ENCODE measurements at regions not wholly inside any gene's neighbourhood (a gene's known extent, or its start where the extent isn't known, plus 50 kb on each side); places are given as distances from the start of the nearest gene placed in this dataset.

- ChIA-PET CTCF (no interaction called here), POLR2A (ENCODE audit: low non-redundant PET) (no interaction called here)
- TF ChIP-seq CTCF (conservative IDR thresholded peaks at IDR 0.05; ENCODE audit: low read depth, low read length): no peak
- no peak for TF ChIP-seq EZH2 (IDR thresholded peaks at IDR 0.05; ENCODE audit: borderline replicate concordance, low read depth, low read length, poor library complexity, severe bottlenecking)
- H3K27me3 ChIP-seq (replicated peaks; ENCODE audit: insufficient read depth, low read depth, low read length, poor library complexity): no peaks in the 10 kb centered on the region
- DNase-seq (ENCODE audit: low spot score): no peak
- no peaks in the 10 kb centered on the region for H3K4me1 ChIP-seq (ENCODE audit: insufficient read depth, low read length, poor library complexity, severe bottlenecking)
- no TSS peak for BruUV-seq (replicated peaks)
- H3K9me3 ChIP-seq (ENCODE audit: low read depth, low read length, poor library complexity, severe bottlenecking): no peaks in the 10 kb centered on the region
- no peak overlapping the region for H3K27ac ChIP-seq (ENCODE audit: low read depth, low read length, poor library complexity, severe bottlenecking)
- intact Hi-C loops (cut with micrococcal nuclease; ENCODE audit: unreplicated experiment): no loop called here
- no peak overlapping the region for H3K4me3 ChIP-seq (ENCODE audit: low read depth, low read length, poor library complexity, severe bottlenecking)
- H3K36me3 ChIP-seq (ENCODE audit: insufficient read depth, low read length, poor library complexity, severe bottlenecking): no peaks in the 10 kb centered on the region
Observed at GRCh38 chr13:78087966-78088678, 169.5 kb upstream of the EDNRB start.

DNA sequence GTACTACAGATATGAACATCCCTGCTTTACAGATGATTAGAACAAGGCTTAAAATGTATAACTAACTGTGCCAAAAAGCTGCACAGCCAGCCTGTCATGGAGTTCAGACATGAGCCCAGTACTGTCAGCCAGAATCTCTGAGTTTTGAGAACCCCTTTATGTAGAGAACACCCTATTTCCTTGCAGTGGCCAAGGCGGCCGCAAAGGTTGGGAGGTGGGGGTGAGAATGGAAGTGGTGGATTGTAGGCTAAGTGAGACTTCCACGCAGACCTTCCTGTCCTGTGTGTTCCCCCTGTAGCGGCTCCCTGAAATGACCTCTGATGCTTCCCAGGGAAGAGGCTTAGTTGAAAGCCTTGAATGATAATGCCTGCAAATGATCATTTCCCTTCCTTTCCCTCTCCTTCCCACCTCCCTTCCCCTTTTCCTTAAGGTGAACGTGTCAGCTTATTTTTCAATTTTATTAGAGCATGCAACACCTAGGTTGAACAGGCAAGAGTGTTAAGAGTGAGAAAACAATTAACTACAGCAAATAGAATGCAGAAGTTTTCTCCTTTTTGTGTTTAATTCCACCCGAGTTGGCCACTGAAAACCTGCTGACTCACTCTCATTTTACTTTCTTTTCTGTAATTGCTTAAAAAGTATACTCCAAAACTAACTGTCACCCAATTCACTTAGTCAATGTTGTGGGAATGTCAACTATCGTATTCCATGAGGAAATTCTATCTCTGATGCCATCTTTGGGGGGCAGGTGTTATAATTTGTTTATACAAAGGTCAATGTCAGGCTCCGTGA is 167.0 kb upstream of the EDNRB start:
- no TSS peak for BruUV-seq (replicated peaks)
- Histone ChIP-seq H3K36me3 (ENCODE audit: insufficient read depth, low read length, poor library complexity, severe bottlenecking) (no peaks in the 10 kb centered on the region), H3K9me3 (ENCODE audit: low read depth, low read length, poor library complexity, severe bottlenecking) (peaks cover 9% of the 10 kb centered on the region), H3K27ac (ENCODE audit: low read depth, low read length, poor library complexity, severe bottlenecking) (no peak overlapping the region), H3K4me1 (ENCODE audit: insufficient read depth, low read length, poor library complexity, severe bottlenecking) (no peaks in the 10 kb centered on the region), H3K27me3 (replicated peaks; ENCODE audit: insufficient read depth, low read depth, low read length, poor library complexity) (no peaks in the 10 kb centered on the region), H3K4me3 (ENCODE audit: low read depth, low read length, poor library complexity, severe bottlenecking) (no peak overlapping the region)
- ChIA-PET POLR2A (ENCODE audit: low non-redundant PET) (no interaction called here), CTCF (no interaction called here)
- no peak for DNase-seq (ENCODE audit: low spot score)
- no peak for TF ChIP-seq EZH2 (IDR thresholded peaks at IDR 0.05; ENCODE audit: borderline replicate concordance, low read depth, low read length, poor library complexity, severe bottlenecking)
- TF ChIP-seq CTCF (conservative IDR thresholded peaks at IDR 0.05; ENCODE audit: low read depth, low read length): no peak
- intact Hi-C loops (cut with micrococcal nuclease; ENCODE audit: unreplicated experiment): no loop called here

DNA sequence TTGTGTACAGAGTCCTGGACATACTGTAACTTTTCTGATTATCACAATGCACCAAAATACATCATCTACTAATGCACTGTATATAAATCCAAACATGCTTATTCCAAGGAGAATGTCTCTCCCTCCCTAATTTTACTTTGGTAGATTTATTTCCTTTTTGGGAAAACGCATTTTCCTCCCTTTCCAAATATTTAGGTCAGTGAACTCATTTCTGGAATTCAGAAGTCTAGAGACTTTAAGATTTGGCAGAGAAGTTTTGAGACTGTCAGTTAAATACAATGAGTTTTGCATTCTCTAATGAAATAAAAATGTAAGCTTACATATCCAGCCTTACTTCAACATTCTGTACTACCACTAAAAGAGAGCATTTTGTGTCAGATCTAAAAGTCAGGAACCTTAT is 165.8 kb upstream of the EDNRB start:
- no TSS peak for BruUV-seq (replicated peaks)
- Histone ChIP-seq H3K4me1 (ENCODE audit: insufficient read depth, low read length, poor library complexity, severe bottlenecking) (no peaks in the 10 kb centered on the region), H3K9me3 (ENCODE audit: low read depth, low read length, poor library complexity, severe bottlenecking) (peaks cover 10% of the 10 kb centered on the region), H3K27ac (ENCODE audit: low read depth, low read length, poor library complexity, severe bottlenecking) (no peak overlapping the region), H3K36me3 (ENCODE audit: insufficient read depth, low read length, poor library complexity, severe bottlenecking) (no peaks in the 10 kb centered on the region), H3K4me3 (ENCODE audit: low read depth, low read length, poor library complexity, severe bottlenecking) (no peak overlapping the region), H3K27me3 (replicated peaks; ENCODE audit: insufficient read depth, low read depth, low read length, poor library complexity) (no peaks in the 10 kb centered on the region)
- ChIA-PET CTCF (no interaction called here), POLR2A (ENCODE audit: low non-redundant PET) (no interaction called here)
- no peak for DNase-seq (ENCODE audit: low spot score)
- intact Hi-C loops (cut with micrococcal nuclease; ENCODE audit: unreplicated experiment): no loop called here
- TF ChIP-seq EZH2 (IDR thresholded peaks at IDR 0.05; ENCODE audit: borderline replicate concordance, low read depth, low read length, poor library complexity, severe bottlenecking): no peak
- TF ChIP-seq CTCF (conservative IDR thresholded peaks at IDR 0.05; ENCODE audit: low read depth, low read length): no peak
